Keratinocyte (primary cell): ENCODE measurements at regions not wholly inside any gene's neighbourhood (a gene's known extent, or its start where the extent isn't known, plus 50 kb on each side); places are given as distances from the start of the nearest gene placed in this dataset.

Experiments
- EZH2 ChIP-seq: IDR thresholded peaks from one replicate; pipeline ENCODE4 v1.6.1; 2012; ENCODE audit warnings: inconsistent platforms, mild to moderate bottlenecking, low read length, moderate library complexity
- TF ChIP-seq, protein P1 (sequence below), 3 experiments: IDR thresholded peaks in 1 of 3; conservative IDR thresholded peaks in 1 of 3; optimal IDR thresholded peaks in 1 of 3; 2 replicates in 2 of 3; 3 replicates in 1 of 3; pipeline versions ENCODE3 to v1.5.1; 2011; ENCODE audit warnings: low read length in 3 of 3, mild to moderate bottlenecking in 3 of 3, moderate library complexity in 2 of 3, control low read depth in 1 of 3, inconsistent platforms in 1 of 3; ENCODE audit not compliant: insufficient read depth in 2 of 3; ENCODE audit errors: extremely low read depth in 1 of 3

DNA sequence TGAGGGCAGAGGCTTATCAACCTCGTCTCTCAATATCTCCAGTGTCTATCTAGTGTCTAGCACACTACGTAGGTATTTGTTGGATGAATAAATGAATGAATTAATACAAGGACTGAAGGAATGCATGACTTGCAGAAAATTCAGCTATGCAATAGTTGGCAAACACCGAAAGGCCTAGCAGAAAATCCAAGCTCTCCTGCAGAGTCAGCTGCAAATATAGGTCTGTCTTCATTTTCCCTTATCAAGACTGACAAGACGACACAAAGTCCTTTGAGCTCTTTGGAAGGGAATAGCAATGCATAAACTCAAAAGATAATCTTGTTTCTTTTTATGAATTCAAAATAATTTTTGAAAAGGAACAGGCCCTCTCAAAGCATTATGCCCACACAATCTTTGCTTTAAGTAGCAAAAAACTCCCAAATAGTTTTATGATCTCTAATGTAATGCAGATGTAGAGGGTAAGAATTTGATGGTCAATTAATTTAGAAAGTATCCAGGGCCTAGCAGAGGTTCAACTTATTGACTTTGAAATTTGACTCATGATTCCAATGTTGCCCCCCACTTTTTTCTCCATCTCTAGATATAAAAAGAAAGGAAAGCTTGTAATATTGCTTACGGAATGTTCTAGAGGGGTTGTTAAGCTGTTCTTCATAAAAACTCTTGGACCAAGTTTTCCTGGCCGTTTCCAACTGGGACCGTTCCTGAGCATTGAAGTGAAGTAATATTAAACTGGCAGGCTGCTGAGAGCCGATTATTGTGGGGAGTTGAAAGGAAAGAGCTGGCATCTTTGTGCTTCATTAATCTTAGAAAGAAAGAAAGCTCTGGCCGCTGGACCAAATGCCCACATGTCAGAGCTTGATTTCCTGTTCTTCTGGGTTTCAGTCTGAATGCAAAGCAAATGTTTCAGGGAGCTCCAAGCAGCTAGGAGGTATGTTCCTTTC, 227.3 kb downstream of the HS3ST3A1 start:
- TF ChIP-seq EZH2 = no peak
- TF ChIP-seq, protein P1, sequence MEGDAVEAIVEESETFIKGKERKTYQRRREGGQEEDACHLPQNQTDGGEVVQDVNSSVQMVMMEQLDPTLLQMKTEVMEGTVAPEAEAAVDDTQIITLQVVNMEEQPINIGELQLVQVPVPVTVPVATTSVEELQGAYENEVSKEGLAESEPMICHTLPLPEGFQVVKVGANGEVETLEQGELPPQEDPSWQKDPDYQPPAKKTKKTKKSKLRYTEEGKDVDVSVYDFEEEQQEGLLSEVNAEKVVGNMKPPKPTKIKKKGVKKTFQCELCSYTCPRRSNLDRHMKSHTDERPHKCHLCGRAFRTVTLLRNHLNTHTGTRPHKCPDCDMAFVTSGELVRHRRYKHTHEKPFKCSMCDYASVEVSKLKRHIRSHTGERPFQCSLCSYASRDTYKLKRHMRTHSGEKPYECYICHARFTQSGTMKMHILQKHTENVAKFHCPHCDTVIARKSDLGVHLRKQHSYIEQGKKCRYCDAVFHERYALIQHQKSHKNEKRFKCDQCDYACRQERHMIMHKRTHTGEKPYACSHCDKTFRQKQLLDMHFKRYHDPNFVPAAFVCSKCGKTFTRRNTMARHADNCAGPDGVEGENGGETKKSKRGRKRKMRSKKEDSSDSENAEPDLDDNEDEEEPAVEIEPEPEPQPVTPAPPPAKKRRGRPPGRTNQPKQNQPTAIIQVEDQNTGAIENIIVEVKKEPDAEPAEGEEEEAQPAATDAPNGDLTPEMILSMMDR (optimal IDR thresholded peaks at IDR 0.05 in 1 of 3, IDR thresholded peaks at IDR 0.05 in 1 of 3, conservative IDR thresholded peaks at IDR 0.05 in 1 of 3; ENCODE audit: extremely low read depth in 1 of 3, insufficient read depth in 2 of 3, low read length in 3 of 3) = no peak
